Tibial nerve (tissue), 4 donors: ENCODE measurements at regions not wholly inside any gene's neighbourhood (a gene's known extent, or its start where the extent isn't known, plus 50 kb on each side); places are given as distances from the start of the nearest gene placed in this dataset.

Experiments used
- DNase-seq, 2 donors: peaks; one replicate each; pipeline ENCODE4 v3.0.0-alpha.2; 2019; ENCODE audit warnings: low spot score in 2 of 2
- H3K27ac ChIP-seq, 4 donors: fragments of 200-600 bp; sonication (generic) in 3 of 4; one replicate each; pipeline ENCODE4 v1.5.1; 2017 to 2019; ENCODE audit warnings: mild to moderate bottlenecking in 1 of 4
- H3K27me3 ChIP-seq, 2 donors: fragments of 200-600 bp; sonication (generic) in 1 of 2; one replicate each; pipeline versions ENCODE4 v1.5.1 to v1.6.0; 2017 to 2019
- H3K36me3 ChIP-seq, 3 donors: fragments of 200-600 bp; sonication (generic); one replicate each; pipeline ENCODE4 v1.5.1; 2018 to 2019
- H3K4me1 ChIP-seq, 4 donors: fragments of 200-600 bp; sonication (generic) in 3 of 4; one replicate each; pipeline ENCODE4 v1.5.1; 2017 to 2019
- H3K4me3 ChIP-seq, 4 donors: fragments of 200-600 bp; sonication (generic) in 3 of 4; one replicate each; pipeline ENCODE4 v1.5.1; 2017 to 2019; ENCODE audit warnings: mild to moderate bottlenecking in 1 of 4, moderate library complexity in 1 of 4
- H3K9me3 ChIP-seq, 4 donors: fragments of 200-600 bp; sonication (generic) in 3 of 4; one replicate each; pipeline ENCODE4 v1.5.1; 2017 to 2019
- EP300 ChIP-seq, 2 donors: sonication (generic); formaldehyde crosslinking; IDR thresholded peaks; one replicate each; pipeline ENCODE4 v1.6.1; 2017; ENCODE audit warnings: antibody characterized with exemption in 2 of 2, mild to moderate bottlenecking in 1 of 2
- POLR2A ChIP-seq, 2 donors: fragments of 450-650 bp; IDR thresholded peaks; one replicate each; pipeline ENCODE4 v1.6.1; 2017; ENCODE audit warnings: antibody characterized with exemption in 2 of 2, mild to moderate bottlenecking in 2 of 2, moderate library complexity in 2 of 2
- WGBS, 2 donors: methylation state at CpG; one replicate each; pipeline ENCODE4 v1.1.5; 2018; 5-methylcytosine and 5-hydroxymethylcytosine counted together
- TF ChIP-seq, protein P1 (sequence below), 5 experiments: fragments of 200-600 bp in 3 of 5; fragments of 450-650 bp in 2 of 5; sonication (generic) in 3 of 5; IDR thresholded peaks; one replicate each; pipeline ENCODE4 v1.5.1; 2016 to 2019; ENCODE audit warnings: antibody characterized with exemption in 5 of 5, mild to moderate bottlenecking in 3 of 5, moderate library complexity in 2 of 5

DNA sequence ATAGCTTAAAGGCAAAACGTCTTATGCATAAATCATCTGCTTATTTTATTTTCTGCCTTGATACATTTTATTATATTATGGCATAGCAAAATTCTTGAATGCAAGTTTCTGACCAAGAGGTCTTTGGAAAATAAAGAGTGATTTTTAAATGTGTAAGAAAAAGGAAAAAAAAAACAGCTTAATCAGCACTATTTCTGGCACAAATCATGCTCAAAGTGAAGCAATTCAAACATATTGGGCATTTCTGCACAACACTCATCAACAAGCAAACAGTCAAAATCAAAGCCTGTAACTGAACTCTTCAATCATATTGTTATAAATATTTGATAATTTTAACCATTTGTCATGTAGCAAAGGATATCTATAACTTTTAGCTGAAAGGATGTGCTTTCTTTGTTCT, 250.9 kb downstream of the PTPRC start:
- TF ChIP-seq POLR2A (IDR thresholded peaks at IDR 0.05) (no peak), EP300 (IDR thresholded peaks at IDR 0.05) (no peak)
- TF ChIP-seq, protein P1, sequence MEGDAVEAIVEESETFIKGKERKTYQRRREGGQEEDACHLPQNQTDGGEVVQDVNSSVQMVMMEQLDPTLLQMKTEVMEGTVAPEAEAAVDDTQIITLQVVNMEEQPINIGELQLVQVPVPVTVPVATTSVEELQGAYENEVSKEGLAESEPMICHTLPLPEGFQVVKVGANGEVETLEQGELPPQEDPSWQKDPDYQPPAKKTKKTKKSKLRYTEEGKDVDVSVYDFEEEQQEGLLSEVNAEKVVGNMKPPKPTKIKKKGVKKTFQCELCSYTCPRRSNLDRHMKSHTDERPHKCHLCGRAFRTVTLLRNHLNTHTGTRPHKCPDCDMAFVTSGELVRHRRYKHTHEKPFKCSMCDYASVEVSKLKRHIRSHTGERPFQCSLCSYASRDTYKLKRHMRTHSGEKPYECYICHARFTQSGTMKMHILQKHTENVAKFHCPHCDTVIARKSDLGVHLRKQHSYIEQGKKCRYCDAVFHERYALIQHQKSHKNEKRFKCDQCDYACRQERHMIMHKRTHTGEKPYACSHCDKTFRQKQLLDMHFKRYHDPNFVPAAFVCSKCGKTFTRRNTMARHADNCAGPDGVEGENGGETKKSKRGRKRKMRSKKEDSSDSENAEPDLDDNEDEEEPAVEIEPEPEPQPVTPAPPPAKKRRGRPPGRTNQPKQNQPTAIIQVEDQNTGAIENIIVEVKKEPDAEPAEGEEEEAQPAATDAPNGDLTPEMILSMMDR (IDR thresholded peaks at IDR 0.05) = no peak
- Histone ChIP-seq H3K4me3 (no peak overlapping the region), H3K9me3 (no peaks in the 10 kb centered on the region), H3K4me1 (no peaks in the 10 kb centered on the region), H3K36me3 (no peaks in the 10 kb centered on the region), H3K27me3 (no peaks in the 10 kb centered on the region), H3K27ac (no peak overlapping the region)
- DNase-seq = no peak
- WGBS, 2 donors = 59 to 63% methylated on average over 1 of the region's 1 CpG

DNA sequence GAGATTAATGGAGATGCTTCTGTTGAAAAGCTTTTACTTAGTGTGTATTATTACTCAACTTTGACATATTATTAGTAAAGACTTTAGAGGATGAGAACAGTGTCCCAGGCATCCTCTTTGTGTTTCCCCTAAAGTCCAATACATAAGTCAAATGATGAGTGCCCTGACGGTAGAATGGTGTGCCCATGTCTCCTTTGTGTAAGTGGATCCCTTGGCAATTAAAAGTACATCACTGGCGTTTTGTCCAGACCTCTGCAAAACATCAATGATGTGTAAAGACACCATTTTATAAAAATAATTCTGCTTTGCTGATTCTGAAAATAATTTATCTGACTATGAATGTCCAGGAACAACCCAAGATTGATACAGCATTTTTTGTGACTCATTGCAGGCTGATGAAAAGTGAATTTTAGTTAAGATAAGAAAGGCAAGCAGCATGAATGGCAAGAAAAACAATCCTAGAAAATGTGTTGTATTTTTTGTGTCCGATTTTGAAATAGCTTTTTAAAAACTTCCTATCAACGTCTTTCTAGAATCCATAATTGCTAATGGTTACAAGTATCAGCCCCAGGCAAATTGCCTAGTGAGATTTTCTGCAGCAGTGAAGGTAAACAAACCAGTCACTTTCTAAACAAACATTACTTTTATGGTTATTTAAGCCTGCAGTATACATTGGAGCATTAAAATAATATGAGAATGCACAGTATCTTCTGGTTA, 251.5 kb downstream of the PTPRC start:
- no peak overlapping the region for H3K27ac ChIP-seq
- WGBS, 2 donors = 68% methylated on average over 4 of the region's 4 CpGs
- no peak overlapping the region for H3K4me3 ChIP-seq
- H3K4me1 ChIP-seq = no peaks in the 10 kb centered on the region
- no peaks in the 10 kb centered on the region for H3K27me3 ChIP-seq
- TF ChIP-seq EP300 (IDR thresholded peaks at IDR 0.05) (no peak), POLR2A (IDR thresholded peaks at IDR 0.05) (no peak)
- TF ChIP-seq, protein P1 (IDR thresholded peaks at IDR 0.05) = no peak
- no peaks in the 10 kb centered on the region for H3K9me3 ChIP-seq
- DNase-seq = no peak
- H3K36me3 ChIP-seq = no peaks in the 10 kb centered on the region

DNA sequence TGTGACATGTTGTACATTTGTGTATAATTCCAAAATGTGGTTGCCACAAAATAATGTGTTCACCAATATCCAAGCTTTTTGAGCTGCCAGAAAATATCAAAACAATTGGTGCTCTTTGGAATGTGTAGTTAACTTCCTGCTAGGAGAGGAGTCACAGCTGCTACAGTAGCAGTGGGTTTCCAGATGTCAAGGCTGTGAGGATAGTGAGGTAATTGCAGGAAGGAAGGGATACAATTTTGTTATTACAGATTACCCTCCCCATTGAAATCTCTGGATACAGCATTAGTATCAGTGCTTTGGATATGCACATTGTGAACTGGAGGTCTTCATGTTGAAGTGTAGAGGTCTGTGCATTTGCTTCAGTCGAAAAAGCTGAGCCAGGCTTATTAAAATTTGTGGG, 253.2 kb downstream of the PTPRC start:
- H3K4me3 ChIP-seq = no peak overlapping the region
- no peaks in the 10 kb centered on the region for H3K36me3 ChIP-seq
- no peak overlapping the region for H3K27ac ChIP-seq
- no peaks in the 10 kb centered on the region for H3K4me1 ChIP-seq
- H3K27me3 ChIP-seq = no peaks in the 10 kb centered on the region
- DNase-seq = no peak
- TF ChIP-seq EP300 (IDR thresholded peaks at IDR 0.05) = no peak
- TF ChIP-seq, protein P1 (IDR thresholded peaks at IDR 0.05) = no peak
- no peak for TF ChIP-seq POLR2A (IDR thresholded peaks at IDR 0.05)
- H3K9me3 ChIP-seq = no peaks in the 10 kb centered on the region
- 42 to 51% methylated on average over 1 of the region's 1 CpG for WGBS, 2 donors

DNA sequence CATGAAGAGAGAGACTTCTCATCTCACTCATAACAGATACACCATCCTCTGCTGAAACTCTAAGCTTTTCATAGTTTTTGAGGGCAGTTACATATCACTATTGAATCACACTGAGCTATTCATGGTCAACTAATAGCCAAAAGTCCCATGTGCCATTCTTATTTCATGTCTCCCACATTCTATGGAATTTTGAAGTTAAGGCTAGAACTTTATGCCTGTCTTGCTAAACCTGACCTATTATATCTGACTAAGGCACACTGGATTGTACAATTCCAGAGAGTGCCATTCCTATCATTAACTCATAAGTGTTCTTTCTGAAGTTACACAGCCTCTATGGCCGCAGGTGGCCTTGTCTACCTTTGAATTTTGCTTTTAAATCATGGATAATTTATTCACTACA, 254.3 kb downstream of the PTPRC start:
- WGBS, 2 donors = 94 to 95% methylated on average over 1 of the region's 1 CpG
- Histone ChIP-seq H3K4me1 (no peaks in the 10 kb centered on the region), H3K9me3 (no peaks in the 10 kb centered on the region), H3K27me3 (no peaks in the 10 kb centered on the region), H3K27ac (no peak overlapping the region), H3K4me3 (no peak overlapping the region), H3K36me3 (no peaks in the 10 kb centered on the region)
- DNase-seq = no peak
- no peak for TF ChIP-seq POLR2A (IDR thresholded peaks at IDR 0.05)
- TF ChIP-seq, protein P1 (IDR thresholded peaks at IDR 0.05) = no peak
- TF ChIP-seq EP300 (IDR thresholded peaks at IDR 0.05) = no peak

DNA sequence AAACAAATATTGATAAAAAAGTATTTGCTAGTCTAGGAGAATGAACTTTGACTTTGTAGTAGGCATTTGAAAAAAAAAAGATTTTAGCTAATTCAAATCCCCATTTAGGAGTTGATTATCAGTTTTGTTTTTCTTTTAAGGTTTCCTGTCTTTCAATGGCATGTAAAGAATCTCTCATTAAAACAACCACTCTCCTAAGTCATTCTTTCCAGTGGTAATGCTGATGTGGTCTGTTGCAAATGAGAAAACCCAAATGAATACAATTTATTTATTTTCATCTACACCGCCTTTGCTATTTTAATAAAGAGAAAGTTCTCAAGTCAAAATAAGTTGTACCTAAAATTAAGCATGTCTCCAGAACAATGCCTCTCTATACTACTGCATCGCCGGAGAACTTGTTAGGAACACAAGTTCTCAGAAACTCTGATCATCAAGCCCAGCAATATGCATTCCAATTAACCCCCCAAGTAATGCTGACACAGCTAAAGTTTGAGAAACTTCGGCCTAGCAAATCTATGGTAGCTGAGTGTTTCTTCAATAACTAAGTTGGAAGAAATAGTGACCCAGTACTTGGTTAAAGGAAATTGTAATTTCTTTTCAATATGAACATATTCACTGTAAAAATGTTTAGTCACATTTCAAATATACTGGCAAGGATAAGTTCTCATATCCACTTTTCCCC, 255.1 kb downstream of the PTPRC start:
- 54 to 56% methylated on average over 4 of the region's 4 CpGs for WGBS, 2 donors
- DNase-seq = no peak

More for the DNA sequence above, 255.1 kb downstream of the PTPRC start:
- Histone ChIP-seq H3K36me3 (no peaks in the 10 kb centered on the region), H3K27ac (no peak overlapping the region), H3K4me1 (no peaks in the 10 kb centered on the region), H3K4me3 (no peak overlapping the region), H3K9me3 (no peaks in the 10 kb centered on the region), H3K27me3 (no peaks in the 10 kb centered on the region)
- TF ChIP-seq POLR2A (IDR thresholded peaks at IDR 0.05) (no peak), EP300 (IDR thresholded peaks at IDR 0.05) (no peak)
- TF ChIP-seq, protein P1 (IDR thresholded peaks at IDR 0.05) = no peak
